DND-41 (cell line): ENCODE measurements at regions not wholly inside any gene's neighbourhood (a gene's known extent, or its start where the extent isn't known, plus 50 kb on each side); places are given as distances from the start of the nearest gene placed in this dataset.

Experiments used
- CTCF ChIP-seq: IDR thresholded peaks from 2 replicates; pipeline ENCODE4 v1.5.1; 2012; ENCODE audit warnings: borderline replicate concordance, low read length, moderate library complexity, mild to moderate bottlenecking; ENCODE audit not compliant: poor library complexity, severe bottlenecking; ENCODE audit errors: extremely low read depth
- EZH2 ChIP-seq: IDR thresholded peaks from 3 replicates; pipeline ENCODE4 v1.6.1; 2012; ENCODE audit warnings: borderline replicate concordance, low read depth, mild to moderate bottlenecking, moderate library complexity, low read length, inconsistent platforms; ENCODE audit not compliant: severe bottlenecking

GRCh38 chr7:155972651-155973390 lies 160.6 kb upstream of the SHH start:
- TF ChIP-seq CTCF, result no peak
- TF ChIP-seq EZH2, result no peak
